HepG2 (cell line): ENCODE measurements at regions not wholly inside any gene's neighbourhood (a gene's known extent, or its start where the extent isn't known, plus 50 kb on each side); places are given as distances from the start of the nearest gene placed in this dataset.

ENCODE experiments used
- ATAC-seq: fragments of 200-7000 bp; cut with Tn5 transposase; 3 replicates; pipeline ENCODE4 v1.9.1; 2020; ENCODE audit warnings: mild to moderate bottlenecking, moderate library complexity
- BruUV-seq: library from RNA; stranded (reverse); fragments of 400-500 nt; replicated peaks from 2 replicates; lab custom pipeline; 2021; lab: Mats Ljungman, UMichigan
- CTCF ChIA-PET: fragments of 300-600 bp; formaldehyde crosslinking; extraction: SDS; loops from one replicate; lab custom pipeline; 2021; ENCODE audit warnings: low total read pairs, inconsistent platforms, low intra/inter-chr PET ratio; lab: Yijun Ruan, JAX
- POLR2A ChIA-PET: fragments of 350-600 bp; sonication (Branson Sonifier 250); formaldehyde crosslinking; loops from one replicate; lab custom pipeline; 2020; ENCODE audit warnings: antibody characterized with exemption, inconsistent platforms; lab: Yijun Ruan, JAX
- DNase-seq: peaks from one replicate; pipeline ENCODE4 v3.0.0-alpha.2; 2015; ENCODE audit warnings: low spot score
- FAIRE-seq: peaks from 3 replicates; lab custom pipeline; 2011; peaks lifted over from hg19 to GRCh38; lab: Jason Lieb, UNC
- H2AFZ ChIP-seq: one replicate; pipeline ENCODE4 v1.6.1; 2011; ENCODE audit warnings: low read length, inconsistent platforms
- H3K27ac ChIP-seq: fragments of 300-600 bp; 3 replicates; pipeline ENCODE4 v1.8.0; 2011; ENCODE audit warnings: mixed run types, mild to moderate bottlenecking, mixed read lengths, low read length, inconsistent platforms; ENCODE audit not compliant: insufficient read depth; ENCODE audit errors: extremely low read length
- H3K27me3 ChIP-seq, 2 experiments: fragments of 200-600 bp in 1 of 2; 2 replicates in 1 of 2; 3 replicates in 1 of 2; pipeline versions ENCODE4 v1.6.0 to v1.8.0; 2011; ENCODE audit warnings: low read length in 2 of 2, mild to moderate bottlenecking in 2 of 2, moderate library complexity in 2 of 2, inconsistent platforms in 1 of 2; ENCODE audit not compliant: insufficient read depth in 2 of 2, control insufficient read depth in 1 of 2
- H3K36me3 ChIP-seq, 2 experiments: fragments of 200-600 bp in 1 of 2; replicated peaks in 1 of 2; 2 replicates in 1 of 2; 3 replicates in 1 of 2; pipeline versions ENCODE4 v1.5.1 to v1.8.0; 2011; ENCODE audit warnings: low read length in 2 of 2, inconsistent platforms in 1 of 2; ENCODE audit not compliant: insufficient read depth in 2 of 2, control insufficient read depth in 1 of 2
- H3K4me1 ChIP-seq: 2 replicates; pipeline ENCODE4 v1.5.1; 2012; ENCODE audit warnings: low read length, inconsistent platforms; ENCODE audit not compliant: insufficient read depth
- H3K4me2 ChIP-seq: 2 replicates; pipeline ENCODE4 v1.6.0; 2011; ENCODE audit warnings: low read depth, low read length, inconsistent platforms
- H3K4me3 ChIP-seq, 3 experiments: fragments of 200-600 bp in 1 of 3; sonication (generic), shearing (Covaris generic) in 1 of 3; replicated peaks in 1 of 3; 2 replicates each; pipeline ENCODE4 v1.5.1; 2011 to 2016; ENCODE audit warnings: low read length in 3 of 3, inconsistent platforms in 2 of 3, low read depth in 2 of 3, mild to moderate bottlenecking in 2 of 3, control low read depth in 1 of 3, mixed read lengths in 1 of 3; ENCODE audit not compliant: insufficient read depth in 1 of 3
- H3K79me2 ChIP-seq: one replicate; pipeline ENCODE4 v1.6.1; 2011; ENCODE audit warnings: low read length, inconsistent platforms; ENCODE audit not compliant: insufficient read depth
- H3K9ac ChIP-seq: 2 replicates; pipeline ENCODE4 v1.6.0; 2011; ENCODE audit warnings: mild to moderate bottlenecking, low read depth, low read length, inconsistent platforms; ENCODE audit not compliant: insufficient read depth
- H3K9me3 ChIP-seq: 2 replicates; pipeline ENCODE4 v1.5.1; 2012; ENCODE audit warnings: mild to moderate bottlenecking, low read length
- H4K20me1 ChIP-seq: 2 replicates; pipeline ENCODE4 v1.6.0; 2011; ENCODE audit warnings: inconsistent platforms, mild to moderate bottlenecking, low read length, moderate library complexity; ENCODE audit not compliant: insufficient read depth
- BCL6 ChIP-seq: IDR thresholded peaks from 2 replicates; pipeline ENCODE4 v1.6.1; 2016; ENCODE audit warnings: missing genetic modification reagents, missing compliant biosample characterization
- CREM ChIP-seq, 2 experiments: sonication (generic) in 1 of 2; formaldehyde crosslinking in 1 of 2; IDR thresholded peaks; 2 replicates each; pipeline versions ENCODE4 v1.4.0 to v1.6.1; 2016 to 2020; ENCODE audit warnings: antibody characterized with exemption in 1 of 2, mild to moderate bottlenecking in 1 of 2, missing genetic modification reagents in 1 of 2
- JUNB ChIP-seq: sonication (generic); formaldehyde crosslinking; IDR thresholded peaks from 2 replicates; pipeline ENCODE4 v1.8.0; 2022; ENCODE audit warnings: missing genetic modification reagents, mild to moderate bottlenecking, borderline replicate concordance
- MXI1 ChIP-seq: IDR thresholded peaks from 3 replicates; pipeline ENCODE4 v1.6.1; 2012; ENCODE audit warnings: low read depth, low read length, inconsistent platforms, borderline replicate concordance
- NFKB2 ChIP-seq: sonication (generic); formaldehyde crosslinking; IDR thresholded peaks from 2 replicates; pipeline ENCODE4 v1.4.0; 2020; ENCODE audit warnings: missing genetic modification reagents, borderline replicate concordance
- NFYB ChIP-seq: sonication (generic); formaldehyde crosslinking; IDR thresholded peaks from 2 replicates; pipeline ENCODE4 v1.4.0; 2020; ENCODE audit warnings: missing genetic modification reagents
- RNF2 ChIP-seq: fragments of 450-650 bp; conservative IDR thresholded peaks from 2 replicates; pipeline ENCODE4 v1.6.1; 2016; ENCODE audit warnings: low read depth
- SRSF9 ChIP-seq: fragments of 200-400 bp; formaldehyde crosslinking; IDR thresholded peaks from 2 replicates; pipeline ENCODE4 v1.6.1; 2018; ENCODE audit warnings: borderline replicate concordance, mild to moderate bottlenecking, low read depth, low read length; ENCODE audit not compliant: insufficient read depth, poor library complexity, severe bottlenecking
- ZNF17 ChIP-seq: sonication (generic); formaldehyde crosslinking; IDR thresholded peaks from 2 replicates; pipeline ENCODE4 v1.5.0; 2020; ENCODE audit warnings: mild to moderate bottlenecking, missing genetic modification reagents
- WGBS: methylation state at CpG from one replicate; pipeline ENCODE4 v1.1.6; 2017; ENCODE audit warnings: low lambda C conversion rate; 5-methylcytosine and 5-hydroxymethylcytosine counted together
- in situ Hi-C: cut with HindIII; loops from 2 replicates; pipeline ENCODE4 v1.10.0; 2017; ENCODE audit warnings: low pct_unique_long_range_greater_than_20kb; ENCODE audit not compliant: extremely low pct_ligation_motif_present
- intact Hi-C: fragments of 100-400 bp; cut with micrococcal nuclease; formaldehyde crosslinking; loops from one replicate; pipeline ENCODE4 v1.10.0; 2022; ENCODE audit not compliant: unreplicated experiment
- TF ChIP-seq, protein P1 (sequence below): sonication (generic); formaldehyde crosslinking; IDR thresholded peaks from 2 replicates; pipeline ENCODE4 v1.5.1; 2020; ENCODE audit warnings: missing genetic modification reagents, mild to moderate bottlenecking, borderline replicate concordance
- TF ChIP-seq, protein P2 (sequence below): sonication (generic); formaldehyde crosslinking; IDR thresholded peaks from 2 replicates; pipeline ENCODE4 v1.5.0; 2020; ENCODE audit warnings: mild to moderate bottlenecking, missing genetic modification reagents
- TF ChIP-seq, protein P3 (sequence below): IDR thresholded peaks from 2 replicates; pipeline ENCODE4 v1.6.1; 2016; ENCODE audit warnings: mild to moderate bottlenecking
- TF ChIP-seq, protein P4 (sequence below): sonication (generic); formaldehyde crosslinking; IDR thresholded peaks from 2 replicates; pipeline ENCODE4 v1.5.0; 2020; ENCODE audit warnings: mild to moderate bottlenecking, missing genetic modification reagents
- TF ChIP-seq, protein P5 (sequence below): sonication (generic); formaldehyde crosslinking; IDR thresholded peaks from 2 replicates; pipeline ENCODE4 v1.8.0; 2022; ENCODE audit warnings: mild to moderate bottlenecking, missing genetic modification reagents, moderate library complexity
- TF ChIP-seq, protein P6 (sequence below): sonication (generic); formaldehyde crosslinking; IDR thresholded peaks from 2 replicates; pipeline ENCODE4 v1.4.0; 2020; ENCODE audit warnings: missing genetic modification reagents

DNA sequence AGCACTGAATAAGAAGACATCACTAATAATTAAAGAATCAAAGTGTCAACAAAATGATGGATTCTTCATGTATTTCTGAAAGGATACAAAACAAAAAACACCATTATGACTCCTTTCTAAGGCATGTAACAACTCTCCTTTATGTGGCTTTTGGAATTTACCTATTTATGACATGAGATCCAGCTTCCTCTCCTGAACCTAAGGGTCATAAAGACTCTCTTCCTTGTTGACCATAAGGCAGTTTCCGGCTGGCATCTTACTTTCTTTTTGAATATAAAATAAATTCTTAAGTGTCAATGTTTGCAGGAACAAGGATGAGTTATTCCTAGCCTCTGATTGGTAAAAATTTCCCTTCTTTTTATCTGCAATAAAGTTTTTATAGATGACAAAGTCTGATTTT is 111.1 kb upstream of the GRPR start:
- intact Hi-C loops: no loop called here
- CTCF ChIA-PET: no interaction called here
- no peaks in the 10 kb centered on the region for H3K4me1 ChIP-seq
- TF ChIP-seq JUNB (CRISPR knock-in tag) (no peak), CREM (IDR thresholded peaks at IDR 0.05) (no peak), CREM (CRISPR knock-in tag; IDR thresholded peaks at IDR 0.05) (no peak), NFKB2 (no peak), MXI1 (no peak), SRSF9 (no peak), NFYB (CRISPR knock-in tag) (no peak), RNF2 (no peak), ZNF17 (CRISPR knock-in tag) (no peak), BCL6 (CRISPR knock-in tag) (no peak)
- TF ChIP-seq, protein P1, sequence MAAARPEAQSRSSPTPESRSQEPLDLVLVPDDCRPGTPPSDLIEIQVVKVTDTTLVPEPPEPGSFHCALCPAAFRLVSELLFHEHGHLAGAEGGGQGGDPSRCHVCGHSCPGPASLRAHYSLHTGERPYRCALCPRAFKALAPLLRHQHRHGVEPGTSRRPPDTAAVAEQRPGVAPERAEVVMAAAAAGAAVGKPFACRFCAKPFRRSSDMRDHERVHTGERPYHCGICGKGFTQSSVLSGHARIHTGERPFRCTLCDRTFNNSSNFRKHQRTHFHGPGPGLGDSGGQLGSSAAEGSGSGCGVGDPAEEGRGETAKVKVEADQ (CRISPR knock-in tag): no peak
- TF ChIP-seq, protein P2, sequence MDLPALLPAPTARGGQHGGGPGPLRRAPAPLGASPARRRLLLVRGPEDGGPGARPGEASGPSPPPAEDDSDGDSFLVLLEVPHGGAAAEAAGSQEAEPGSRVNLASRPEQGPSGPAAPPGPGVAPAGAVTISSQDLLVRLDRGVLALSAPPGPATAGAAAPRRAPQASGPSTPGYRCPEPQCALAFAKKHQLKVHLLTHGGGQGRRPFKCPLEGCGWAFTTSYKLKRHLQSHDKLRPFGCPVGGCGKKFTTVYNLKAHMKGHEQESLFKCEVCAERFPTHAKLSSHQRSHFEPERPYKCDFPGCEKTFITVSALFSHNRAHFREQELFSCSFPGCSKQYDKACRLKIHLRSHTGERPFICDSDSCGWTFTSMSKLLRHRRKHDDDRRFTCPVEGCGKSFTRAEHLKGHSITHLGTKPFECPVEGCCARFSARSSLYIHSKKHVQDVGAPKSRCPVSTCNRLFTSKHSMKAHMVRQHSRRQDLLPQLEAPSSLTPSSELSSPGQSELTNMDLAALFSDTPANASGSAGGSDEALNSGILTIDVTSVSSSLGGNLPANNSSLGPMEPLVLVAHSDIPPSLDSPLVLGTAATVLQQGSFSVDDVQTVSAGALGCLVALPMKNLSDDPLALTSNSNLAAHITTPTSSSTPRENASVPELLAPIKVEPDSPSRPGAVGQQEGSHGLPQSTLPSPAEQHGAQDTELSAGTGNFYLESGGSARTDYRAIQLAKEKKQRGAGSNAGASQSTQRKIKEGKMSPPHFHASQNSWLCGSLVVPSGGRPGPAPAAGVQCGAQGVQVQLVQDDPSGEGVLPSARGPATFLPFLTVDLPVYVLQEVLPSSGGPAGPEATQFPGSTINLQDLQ: no peak
- TF ChIP-seq, protein P3, sequence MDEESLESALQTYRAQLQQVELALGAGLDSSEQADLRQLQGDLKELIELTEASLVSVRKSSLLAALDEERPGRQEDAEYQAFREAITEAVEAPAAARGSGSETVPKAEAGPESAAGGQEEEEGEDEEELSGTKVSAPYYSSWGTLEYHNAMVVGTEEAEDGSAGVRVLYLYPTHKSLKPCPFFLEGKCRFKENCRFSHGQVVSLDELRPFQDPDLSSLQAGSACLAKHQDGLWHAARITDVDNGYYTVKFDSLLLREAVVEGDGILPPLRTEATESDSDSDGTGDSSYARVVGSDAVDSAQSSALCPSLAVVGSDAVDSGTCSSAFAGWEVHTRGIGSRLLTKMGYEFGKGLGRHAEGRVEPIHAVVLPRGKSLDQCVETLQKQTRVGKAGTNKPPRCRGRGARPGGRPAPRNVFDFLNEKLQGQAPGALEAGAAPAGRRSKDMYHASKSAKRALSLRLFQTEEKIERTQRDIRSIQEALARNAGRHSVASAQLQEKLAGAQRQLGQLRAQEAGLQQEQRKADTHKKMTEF (CRISPR knock-in tag): no peak
- TF ChIP-seq, protein P4, sequence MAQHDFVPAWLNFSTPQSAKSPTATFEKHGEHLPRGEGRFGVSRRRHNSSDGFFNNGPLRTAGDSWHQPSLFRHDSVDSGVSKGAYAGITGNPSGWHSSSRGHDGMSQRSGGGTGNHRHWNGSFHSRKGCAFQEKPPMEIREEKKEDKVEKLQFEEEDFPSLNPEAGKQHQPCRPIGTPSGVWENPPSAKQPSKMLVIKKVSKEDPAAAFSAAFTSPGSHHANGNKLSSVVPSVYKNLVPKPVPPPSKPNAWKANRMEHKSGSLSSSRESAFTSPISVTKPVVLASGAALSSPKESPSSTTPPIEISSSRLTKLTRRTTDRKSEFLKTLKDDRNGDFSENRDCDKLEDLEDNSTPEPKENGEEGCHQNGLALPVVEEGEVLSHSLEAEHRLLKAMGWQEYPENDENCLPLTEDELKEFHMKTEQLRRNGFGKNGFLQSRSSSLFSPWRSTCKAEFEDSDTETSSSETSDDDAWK (CRISPR knock-in tag): no peak
- TF ChIP-seq, protein P5, sequence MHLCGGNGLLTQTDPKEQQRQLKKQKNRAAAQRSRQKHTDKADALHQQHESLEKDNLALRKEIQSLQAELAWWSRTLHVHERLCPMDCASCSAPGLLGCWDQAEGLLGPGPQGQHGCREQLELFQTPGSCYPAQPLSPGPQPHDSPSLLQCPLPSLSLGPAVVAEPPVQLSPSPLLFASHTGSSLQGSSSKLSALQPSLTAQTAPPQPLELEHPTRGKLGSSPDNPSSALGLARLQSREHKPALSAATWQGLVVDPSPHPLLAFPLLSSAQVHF (CRISPR knock-in tag): no peak
- TF ChIP-seq, protein P6, sequence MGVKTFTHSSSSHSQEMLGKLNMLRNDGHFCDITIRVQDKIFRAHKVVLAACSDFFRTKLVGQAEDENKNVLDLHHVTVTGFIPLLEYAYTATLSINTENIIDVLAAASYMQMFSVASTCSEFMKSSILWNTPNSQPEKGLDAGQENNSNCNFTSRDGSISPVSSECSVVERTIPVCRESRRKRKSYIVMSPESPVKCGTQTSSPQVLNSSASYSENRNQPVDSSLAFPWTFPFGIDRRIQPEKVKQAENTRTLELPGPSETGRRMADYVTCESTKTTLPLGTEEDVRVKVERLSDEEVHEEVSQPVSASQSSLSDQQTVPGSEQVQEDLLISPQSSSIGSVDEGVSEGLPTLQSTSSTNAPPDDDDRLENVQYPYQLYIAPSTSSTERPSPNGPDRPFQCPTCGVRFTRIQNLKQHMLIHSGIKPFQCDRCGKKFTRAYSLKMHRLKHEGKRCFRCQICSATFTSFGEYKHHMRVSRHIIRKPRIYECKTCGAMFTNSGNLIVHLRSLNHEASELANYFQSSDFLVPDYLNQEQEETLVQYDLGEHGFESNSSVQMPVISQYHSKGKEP: no peak

More for the DNA sequence above, 111.1 kb upstream of the GRPR start:
- Histone ChIP-seq H3K79me2 (no peaks in the 10 kb centered on the region), H3K27me3 (no peaks in the 10 kb centered on the region), H2AFZ (no peak overlapping the region), H3K9me3 (no peaks in the 10 kb centered on the region), H3K27ac (no peak overlapping the region), H4K20me1 (no peaks in the 10 kb centered on the region), H3K9ac (no peak overlapping the region), H3K36me3 (no peaks in the 10 kb centered on the region), H3K4me3 (no peak overlapping the region), H3K4me2 (no peak overlapping the region)
- POLR2A ChIA-PET: no interaction called here
- ATAC-seq: no peak
- in situ Hi-C loops: no loop called here
- WGBS: 0% methylated on average over 1 of the region's 1 CpG
- FAIRE-seq: no peak
- no peak for DNase-seq
- no TSS peak for BruUV-seq
